SKM-1 (cell line): ENCODE measurements at regions not wholly inside any gene's neighbourhood (a gene's known extent, or its start where the extent isn't known, plus 50 kb on each side); places are given as distances from the start of the nearest gene placed in this dataset.

Experiments used
- DNase-seq: peaks from one replicate; lab custom pipeline; 2025; ENCODE audit not compliant: unreplicated experiment; lab: John Stamatoyannopoulos, UW

GRCh38 chr18:78743078-78743477, 236.5 kb upstream of the SALL3 start:
- no peak for DNase-seq

DNA sequence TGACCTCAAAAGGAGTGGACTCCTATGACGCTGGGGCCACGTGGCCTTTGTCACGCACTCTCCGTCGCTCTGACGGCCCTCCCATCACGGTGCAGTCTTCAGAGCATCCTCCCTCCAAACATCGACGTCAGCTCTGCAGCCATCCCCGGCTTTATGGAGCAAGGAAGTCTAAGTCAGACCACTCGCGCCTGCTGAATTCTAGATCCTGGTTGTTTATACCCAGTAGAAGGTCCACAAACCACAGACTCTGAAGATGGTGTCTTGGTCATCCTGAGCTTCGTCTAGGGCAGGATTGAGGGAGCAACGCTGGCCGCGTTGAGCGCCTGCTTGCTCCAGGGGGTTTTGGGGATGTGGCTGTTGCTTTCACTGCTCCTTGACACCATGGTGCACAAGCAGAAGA, 228.0 kb upstream of the SALL3 start:
- DNase-seq: no peak

DNA sequence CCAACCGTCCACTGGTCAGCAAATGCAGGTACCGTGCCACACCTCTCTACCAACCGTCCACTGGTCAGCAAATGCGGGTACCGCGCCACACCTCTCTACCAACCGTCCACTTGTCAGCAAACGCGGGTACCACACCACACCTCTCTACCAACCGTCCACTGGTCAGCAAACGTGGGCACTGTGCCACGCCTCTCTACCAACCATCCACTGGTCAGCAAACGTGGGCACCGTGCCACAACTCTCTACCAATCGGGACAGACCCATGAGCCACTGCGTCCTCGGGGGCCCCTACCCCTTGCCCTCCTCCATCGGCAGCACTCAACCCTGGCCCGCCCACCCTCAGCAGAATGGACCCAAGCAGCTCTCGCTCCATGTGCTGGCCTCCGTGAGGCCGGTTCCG, 226.4 kb upstream of the SALL3 start:
- no peak for DNase-seq

DNA sequence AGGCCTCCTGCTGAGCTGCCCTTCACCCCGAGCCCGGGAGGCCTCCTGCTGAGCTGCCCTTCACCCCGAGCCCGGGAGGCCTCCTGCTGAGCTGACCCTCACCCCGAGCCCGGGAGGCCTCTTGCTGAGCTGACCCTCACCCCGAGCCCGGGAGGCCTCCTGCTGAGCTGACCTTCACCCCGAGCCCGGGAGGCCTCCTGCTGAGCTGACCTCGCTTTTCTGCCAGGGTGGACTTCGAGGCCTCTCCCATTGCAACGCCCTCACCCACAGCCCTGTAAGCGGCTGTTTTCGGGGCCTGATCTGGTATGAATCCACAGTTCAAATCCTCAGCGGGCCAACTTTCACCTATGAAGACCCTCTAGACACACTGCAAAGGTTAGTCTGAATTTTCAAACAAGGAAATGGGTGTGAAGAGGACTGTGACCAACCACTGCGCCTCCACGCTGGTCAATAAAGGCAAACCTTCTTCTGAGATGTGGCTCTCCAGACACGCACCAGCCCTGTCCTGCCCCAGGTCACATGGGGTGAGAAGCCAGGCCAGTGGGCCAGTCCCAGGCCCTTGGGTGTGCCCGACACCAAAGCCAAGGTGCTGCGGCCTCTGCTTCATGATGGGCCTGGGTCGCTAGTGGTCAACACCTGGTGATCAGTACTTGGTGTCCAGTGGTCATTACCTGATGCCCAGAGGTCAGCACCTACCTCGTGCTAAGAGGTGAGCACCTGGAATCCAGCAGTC, 225.1 kb upstream of the SALL3 start:
- no peak for DNase-seq

DNA sequence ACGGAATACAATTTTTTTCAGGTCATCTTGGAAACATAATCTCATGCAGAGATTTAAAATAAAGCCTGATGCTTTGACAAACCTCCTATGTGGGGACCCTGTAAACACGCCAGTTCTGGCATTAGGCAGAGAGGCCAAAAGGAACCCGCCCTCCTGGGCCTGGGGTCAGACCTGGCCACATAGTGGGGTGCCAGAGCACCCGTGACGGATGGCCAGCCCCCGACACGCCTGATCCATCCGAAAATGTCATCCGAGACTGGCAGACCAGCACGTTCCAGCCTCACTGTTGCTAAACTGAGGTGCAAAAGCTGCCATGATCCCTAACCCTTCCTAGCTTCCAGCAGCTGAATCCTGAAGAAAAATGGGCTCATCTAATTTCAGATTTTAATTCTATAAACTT, 222.6 kb upstream of the SALL3 start:
- DNase-seq: no peak

- DNase-seq: no peak
Measured at GRCh38 chr18:78758496-78758895, 221.1 kb upstream of the SALL3 start.

DNA sequence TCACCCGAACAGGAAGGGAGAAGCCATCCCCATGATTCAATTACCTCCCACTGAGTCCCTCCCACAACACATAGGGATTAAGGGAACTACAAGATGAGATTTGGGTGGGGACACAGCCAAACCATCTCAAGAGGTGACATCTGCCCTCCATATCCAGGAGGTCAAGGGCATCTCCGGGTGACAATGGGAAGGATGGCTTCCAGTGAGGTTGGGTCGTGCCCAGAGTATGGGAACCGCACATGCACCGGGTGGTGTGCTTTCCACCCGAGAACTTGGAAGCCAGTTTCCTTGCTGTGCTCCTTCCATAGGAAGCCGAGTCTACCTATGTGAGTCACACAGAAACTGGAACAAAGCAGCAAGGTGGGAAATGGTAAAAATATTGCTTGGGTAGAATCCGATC, 216.9 kb upstream of the SALL3 start:
- DNase-seq: no peak

DNA sequence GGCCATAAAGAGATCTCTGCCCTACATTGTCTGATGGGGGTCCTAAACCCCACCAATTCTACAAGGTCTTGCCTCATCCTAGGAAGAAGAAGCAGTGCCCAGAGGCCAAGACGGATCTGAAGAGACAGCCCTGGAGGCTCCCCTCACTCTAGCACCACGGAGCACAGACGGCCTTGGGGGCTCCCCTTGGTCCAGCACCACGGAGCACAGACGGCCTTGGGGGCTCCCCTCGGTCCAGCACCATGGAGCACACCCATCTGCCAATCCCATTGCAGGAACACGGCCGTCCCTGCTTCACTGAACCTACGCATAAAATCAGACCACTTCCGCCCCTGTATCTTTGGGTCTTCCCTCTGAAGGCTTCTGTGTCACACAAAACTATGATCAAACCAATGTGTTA, 215.1 kb upstream of the SALL3 start:
- DNase-seq: no peak

DNA sequence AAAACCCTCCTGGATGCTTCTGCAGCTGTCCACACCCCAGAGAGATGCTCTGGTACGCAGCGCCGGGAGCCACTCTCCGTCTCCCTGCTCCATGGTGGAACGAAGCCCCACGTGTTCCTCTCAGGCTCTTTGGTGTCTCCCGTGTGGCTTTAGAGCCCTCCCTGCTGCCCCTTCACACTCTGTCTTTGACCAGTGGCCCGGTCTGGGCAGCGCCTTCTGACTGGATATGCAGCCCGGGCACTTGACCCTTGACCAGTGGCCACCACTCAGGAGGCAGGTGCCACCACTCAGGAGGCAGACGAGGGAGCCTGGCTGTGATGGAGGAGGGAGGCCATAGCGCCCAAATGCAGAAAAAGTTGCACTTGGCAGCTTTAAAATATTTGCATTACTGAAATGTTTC, 214.5 kb upstream of the SALL3 start:
- DNase-seq: no peak

GRCh38 chr18:78765637-78766281, 213.9 kb upstream of the SALL3 start:
- no peak for DNase-seq

DNA sequence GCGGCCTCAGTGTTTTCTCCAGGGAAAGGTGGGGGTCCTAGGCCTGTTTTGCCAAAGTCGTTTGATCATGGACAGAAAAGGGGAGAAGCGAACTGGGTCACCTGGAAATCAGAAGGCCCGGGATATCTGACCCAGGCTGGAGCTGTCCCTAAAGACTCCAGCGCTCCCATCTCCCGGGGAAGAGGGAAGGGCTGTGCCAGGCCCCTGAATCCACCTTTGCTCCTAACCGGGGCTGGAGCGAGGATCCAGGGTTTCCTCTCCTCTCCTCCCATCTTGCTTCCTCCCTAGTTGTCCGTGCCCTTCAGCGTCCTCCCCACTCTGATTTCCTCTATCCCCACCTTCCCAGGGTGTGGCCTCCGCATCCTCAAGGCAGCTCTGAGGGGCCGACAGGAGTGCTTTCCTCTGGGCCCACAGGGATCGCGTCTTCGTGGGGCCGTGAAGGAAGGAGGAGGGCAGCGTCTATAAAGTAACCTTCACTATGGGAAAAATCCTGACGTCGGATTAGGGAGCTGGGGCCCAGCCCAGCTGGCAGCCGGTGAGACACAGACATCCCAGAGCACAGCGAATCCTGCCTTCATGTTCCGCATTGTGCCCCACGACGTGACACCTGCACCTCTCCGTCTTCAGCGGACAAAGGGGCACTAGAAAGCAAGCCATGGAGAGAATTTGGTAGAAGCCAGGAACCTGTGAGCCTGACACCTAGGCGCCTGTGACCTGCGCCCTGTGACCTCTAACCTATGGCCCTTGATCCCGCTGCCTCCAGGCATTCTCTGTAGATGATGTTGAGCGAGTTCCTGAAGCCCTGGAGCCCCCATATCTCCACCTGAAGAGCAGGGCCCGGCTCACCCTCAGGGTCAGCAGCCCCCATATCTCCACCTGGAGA, 212.7 kb upstream of the SALL3 start:
- DNase-seq: no peak

DNA sequence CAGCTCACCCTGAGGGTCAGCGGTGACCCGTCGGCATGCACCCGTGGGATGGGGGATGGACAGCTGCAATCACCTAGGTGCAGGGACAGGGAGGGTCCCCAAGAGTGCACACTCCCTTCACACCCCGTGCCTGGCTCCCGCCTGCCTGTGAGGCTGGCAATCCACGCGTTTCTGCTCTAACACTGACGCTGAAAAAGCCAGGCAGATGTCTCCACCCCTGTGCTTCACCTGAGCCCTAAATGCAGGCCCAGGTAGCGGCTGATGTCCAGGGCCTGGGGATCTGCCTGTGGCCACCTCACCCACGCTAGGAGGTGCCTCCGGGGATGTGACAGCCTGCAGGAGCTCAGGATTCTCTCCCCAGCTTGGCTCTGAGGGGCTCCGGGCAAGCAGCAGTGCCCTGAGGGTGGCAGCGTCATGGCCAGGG, 212.0 kb upstream of the SALL3 start:
- no peak for DNase-seq

- DNase-seq: no peak
Measured at GRCh38 chr18:78768221-78768620, 211.4 kb upstream of the SALL3 start.

GRCh38 chr18:78768656-78769501, 210.7 kb upstream of the SALL3 start:
- DNase-seq: no peak

- no peak for DNase-seq
Measured at GRCh38 chr18:78769502-78770105, 210.0 kb upstream of the SALL3 start.

DNA sequence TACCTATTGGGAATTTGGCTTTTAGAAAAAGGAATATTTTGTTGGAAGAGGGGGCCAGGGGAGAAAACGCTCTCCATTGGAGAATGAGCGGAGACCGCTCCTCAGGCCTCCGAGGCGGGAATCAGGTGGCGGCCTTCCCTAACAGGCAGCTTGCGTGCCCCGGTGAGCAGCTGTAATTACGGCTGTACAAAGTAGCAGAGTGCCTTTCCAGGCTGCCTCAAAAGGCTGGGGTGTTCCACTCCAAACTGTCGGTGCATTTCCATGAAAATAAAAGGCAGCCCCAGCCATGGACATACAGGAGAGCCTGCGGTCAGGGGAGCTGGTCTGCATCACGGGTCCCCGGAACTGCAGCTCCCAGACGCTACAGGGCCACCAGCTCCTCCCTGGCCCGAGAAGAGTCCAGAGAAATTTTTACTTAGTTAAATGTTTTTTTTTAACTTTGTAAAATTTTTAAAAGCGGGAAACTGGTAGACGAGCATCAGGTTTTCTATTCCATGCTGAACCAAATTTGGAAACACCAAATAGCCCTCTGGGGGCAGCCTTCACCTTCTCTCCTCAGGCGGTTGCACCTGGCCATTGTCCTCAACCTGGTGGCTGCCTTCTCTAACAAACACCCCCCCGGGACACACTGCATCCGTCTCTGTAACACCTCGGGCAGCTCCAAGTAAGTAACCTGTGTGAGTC, 209.3 kb upstream of the SALL3 start:
- DNase-seq: no peak

GRCh38 chr18:78770823-78771139, 208.8 kb upstream of the SALL3 start:
- DNase-seq: no peak

- DNase-seq: no peak
Measured at GRCh38 chr18:78771496-78772359, 207.9 kb upstream of the SALL3 start.
